ENCODE measurements at regions not wholly inside any gene's neighbourhood (a gene's known extent, or its start where the extent isn't known, plus 50 kb on each side); places are given as distances from the start of the nearest gene placed in this dataset.
"Not testable (repeated sequence)": the region's sequence is repeated elsewhere in the genome, so short reads cannot be mapped to it uniquely, and the experiment has no call there.

GRCh38 chr15:87477026-87477425, 779.5 kb downstream of the NTRK3 start:
- no peaks in the 10 kb centered on the region for H3K27me3 ChIP-seq (replicated peaks; ENCODE audit: insufficient read depth)
- TF ChIP-seq POLR2AphosphoS5 (IDR thresholded peaks at IDR 0.05), result no peak
- no peak for TF ChIP-seq POLR2A (IDR thresholded peaks at IDR 0.05)
- TF ChIP-seq CTCF (IDR thresholded peaks at IDR 0.05), result no peak
- no peaks in the 10 kb centered on the region for H3K4me1 ChIP-seq (replicated peaks)
- 97% methylated on average over 1 of the region's 1 CpG for WGBS
- H3K27ac ChIP-seq, result no peak overlapping the region
- intact Hi-C loops (cut with DNase I), result no loop called here
- H3K36me3 ChIP-seq, result no peaks in the 10 kb centered on the region
- no peak overlapping the region for H3K4me3 ChIP-seq
- no peaks in the 10 kb centered on the region for H3K9me3 ChIP-seq
- no peak for DNase-seq (ENCODE audit: low spot score)

GRCh38 chr15:87470923-87471322, 785.6 kb downstream of the NTRK3 start:
- Histone ChIP-seq H3K9me3 (no peaks in the 10 kb centered on the region), H3K36me3 (no peaks in the 10 kb centered on the region), H3K27me3 (replicated peaks; ENCODE audit: insufficient read depth) (no peaks in the 10 kb centered on the region), H3K4me1 (replicated peaks) (no peaks in the 10 kb centered on the region), H3K4me3 (no peak overlapping the region), H3K27ac (no peak overlapping the region)
- intact Hi-C loops (cut with DNase I), result no loop called here
- WGBS, result 16% methylated on average over 2 of the region's 2 CpGs
- DNase-seq (ENCODE audit: low spot score), result no peak
- TF ChIP-seq POLR2AphosphoS5 (IDR thresholded peaks at IDR 0.05), result no peak
- no peak for TF ChIP-seq CTCF (IDR thresholded peaks at IDR 0.05)
- TF ChIP-seq POLR2A (IDR thresholded peaks at IDR 0.05), result no peak

GRCh38 chr15:87463956-87464355, 792.6 kb downstream of the NTRK3 start:
- intact Hi-C loops (cut with DNase I); DNase-seq (ENCODE audit: low spot score); H3K27me3 ChIP-seq (replicated peaks; ENCODE audit: insufficient read depth); H3K4me3 ChIP-seq; H3K27ac ChIP-seq; H3K36me3 ChIP-seq; H3K4me1 ChIP-seq (replicated peaks); H3K9me3 ChIP-seq: not testable (repeated sequence)
- WGBS, result 62% methylated on average over 6 of the region's 7 CpGs

- H3K27ac ChIP-seq, result no peak overlapping the region
- no peak for DNase-seq (ENCODE audit: low spot score)
- TF ChIP-seq POLR2A (IDR thresholded peaks at IDR 0.05) (no peak), CTCF (IDR thresholded peaks at IDR 0.05) (no peak), POLR2AphosphoS5 (IDR thresholded peaks at IDR 0.05) (no peak)
- H3K27me3 ChIP-seq (replicated peaks; ENCODE audit: insufficient read depth), result no peaks in the 10 kb centered on the region
- H3K4me3 ChIP-seq, result no peak overlapping the region
- no peaks in the 10 kb centered on the region for H3K36me3 ChIP-seq
- no peaks in the 10 kb centered on the region for H3K9me3 ChIP-seq
- H3K4me1 ChIP-seq (replicated peaks), result no peaks in the 10 kb centered on the region
- intact Hi-C loops (cut with DNase I), result no loop called here
Measured at GRCh38 chr15:87461631-87462030, 794.9 kb downstream of the NTRK3 start.

- Histone ChIP-seq H3K27ac (no peak overlapping the region), H3K4me1 (replicated peaks) (no peaks in the 10 kb centered on the region), H3K27me3 (replicated peaks; ENCODE audit: insufficient read depth) (no peaks in the 10 kb centered on the region), H3K4me3 (no peak overlapping the region), H3K9me3 (no peaks in the 10 kb centered on the region), H3K36me3 (no peaks in the 10 kb centered on the region)
- no peak for TF ChIP-seq POLR2AphosphoS5 (IDR thresholded peaks at IDR 0.05)
- no peak for TF ChIP-seq CTCF (IDR thresholded peaks at IDR 0.05)
- TF ChIP-seq POLR2A (IDR thresholded peaks at IDR 0.05), result no peak
- no peak for DNase-seq (ENCODE audit: low spot score)
- intact Hi-C loops (cut with DNase I), result no loop called here
- 75% methylated on average over 1 of the region's 1 CpG for WGBS
Measured at GRCh38 chr15:87454860-87455259, 801.7 kb downstream of the NTRK3 start.

Measured in prostate gland (tissue), 2 donors.